Central memory CD8-positive, alpha-beta T cell (primary cell): ENCODE measurements at regions not wholly inside any gene's neighbourhood (a gene's known extent, or its start where the extent isn't known, plus 50 kb on each side); places are given as distances from the start of the nearest gene placed in this dataset.

Experiments used
- ATAC-seq: fragments of 150-1000 bp; cut with Tn5 transposase; replicated peaks from 2 replicates; pipeline ENCODE4 v1.10.0; 2022; ENCODE audit warnings: mild to moderate bottlenecking, moderate FRiP score, moderate number of reproducible peaks; ENCODE audit not compliant: poor library complexity, severe bottlenecking; ENCODE audit errors: extremely low read depth
- DNase-seq, 2 donors: peaks; one replicate each; pipeline ENCODE4 v3.0.0; 2021; ENCODE audit warnings: low spot score in 2 of 2
- H3K27ac Mint-ChIP-seq: one replicate; pipeline ENCODE4 v1.8.0; 2022; ENCODE audit warnings: low read depth, mild to moderate bottlenecking, moderate library complexity, mixed read lengths
- H3K27me3 Mint-ChIP-seq: one replicate; pipeline ENCODE4 v1.8.0; 2022; ENCODE audit warnings: mixed read lengths
- H3K36me3 Mint-ChIP-seq: one replicate; pipeline ENCODE4 v1.8.0; 2022; ENCODE audit warnings: mild to moderate bottlenecking, moderate library complexity, mixed read lengths; ENCODE audit not compliant: insufficient read depth
- H3K4me1 Mint-ChIP-seq: one replicate; pipeline ENCODE4 v1.8.0; 2022; ENCODE audit warnings: mixed read lengths
- H3K4me3 Mint-ChIP-seq: one replicate; pipeline ENCODE4 v1.8.0; 2022; ENCODE audit warnings: mild to moderate bottlenecking, moderate library complexity, mixed read lengths
- H3K9me3 Mint-ChIP-seq: one replicate; pipeline ENCODE4 v1.8.0; 2022; ENCODE audit warnings: mixed read lengths

DNA sequence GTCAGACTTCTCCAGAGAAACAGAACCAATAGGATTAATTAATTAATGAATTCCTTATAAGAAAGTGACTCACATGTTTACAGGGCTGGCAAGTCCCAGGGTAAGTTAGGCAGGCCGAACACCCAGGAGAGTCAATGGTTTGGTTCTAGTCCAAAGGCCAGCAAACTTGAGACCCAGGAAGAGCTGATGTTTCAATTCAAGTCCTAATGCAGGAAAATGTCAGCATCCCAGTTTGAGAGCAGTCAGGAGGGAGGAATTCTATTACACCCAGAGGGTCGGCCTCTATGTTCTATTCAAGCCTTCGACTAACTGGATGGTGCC is 466.0 kb downstream of the INSC start:
- ATAC-seq = no peak
- Mint-ChIP-seq H3K27ac (no peak overlapping the region), H3K27me3 (no peaks in the 10 kb centered on the region)

DNA sequence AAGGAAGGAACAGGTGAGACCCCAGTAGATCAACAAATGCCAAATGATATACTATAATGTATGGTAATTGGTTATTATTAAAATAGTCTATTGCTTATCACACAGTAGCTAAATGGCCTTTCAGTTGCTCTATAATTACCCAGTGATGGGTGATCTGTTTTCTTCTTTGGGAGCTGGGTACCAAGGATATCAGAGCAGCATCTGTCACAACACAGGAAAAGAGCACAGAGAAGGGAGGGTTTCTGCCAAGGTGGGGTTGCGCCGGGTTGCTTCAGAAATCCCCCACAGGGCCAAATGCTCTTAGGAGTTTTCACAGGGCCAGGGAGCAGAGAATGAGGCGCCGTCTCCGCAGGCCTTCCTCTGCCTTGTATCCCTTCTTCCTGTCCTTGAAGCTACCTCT is 469.4 kb downstream of the INSC start:
- no peaks in the 10 kb centered on the region for H3K27me3 Mint-ChIP-seq
- H3K9me3 Mint-ChIP-seq = peaks cover 5% of the 10 kb centered on the region
- H3K4me3 Mint-ChIP-seq = no peak overlapping the region
- ATAC-seq = no peak
- no peaks in the 10 kb centered on the region for H3K36me3 Mint-ChIP-seq
- DNase-seq = no peak
- H3K4me1 Mint-ChIP-seq = no peaks in the 10 kb centered on the region
- no peak overlapping the region for H3K27ac Mint-ChIP-seq

More for the DNA sequence above, 466.0 kb downstream of the INSC start:
- Mint-ChIP-seq H3K4me1 (no peaks in the 10 kb centered on the region), H3K9me3 (peaks cover 9% of the 10 kb centered on the region), H3K36me3 (no peaks in the 10 kb centered on the region), H3K4me3 (no peak overlapping the region)
- DNase-seq = no peak

DNA sequence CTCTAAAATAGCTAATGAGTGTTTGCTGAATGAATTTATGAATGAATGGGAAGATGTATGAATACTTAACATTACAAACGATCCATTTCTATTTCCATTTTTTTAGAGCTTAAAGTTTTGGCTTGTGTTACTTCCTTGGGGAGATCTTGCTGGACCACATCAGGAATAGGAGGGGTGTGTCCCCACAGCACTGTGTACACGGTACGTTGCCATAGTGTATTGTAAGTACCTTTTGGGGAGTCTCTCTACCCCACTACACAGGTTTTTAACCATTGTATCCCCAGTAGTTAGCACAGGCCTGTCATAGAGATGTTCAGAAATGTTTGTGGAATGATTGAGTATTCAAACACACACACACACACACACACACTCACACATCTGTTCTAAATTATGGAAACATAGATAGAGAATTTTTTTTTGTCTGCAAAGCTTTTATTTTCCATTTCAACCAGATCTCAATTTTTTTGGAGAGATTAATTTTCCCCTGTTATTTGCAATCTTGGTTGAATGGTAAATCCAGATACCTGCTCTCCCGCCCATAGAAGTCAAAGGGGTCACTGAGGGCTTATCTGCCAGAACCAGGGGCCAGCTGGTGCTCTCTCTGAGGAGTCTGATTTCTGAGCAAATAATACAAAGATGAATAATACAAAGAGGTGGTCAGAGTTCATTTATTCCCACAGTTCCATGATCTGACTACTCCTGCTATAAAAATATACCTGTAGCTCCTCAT is 471.0 kb downstream of the INSC start:
- Mint-ChIP-seq H3K36me3 (no peaks in the 10 kb centered on the region), H3K4me3 (no peak overlapping the region), H3K9me3 (peaks cover 4% of the 10 kb centered on the region), H3K27ac (no peak overlapping the region), H3K27me3 (no peaks in the 10 kb centered on the region), H3K4me1 (no peaks in the 10 kb centered on the region)
- no peak for DNase-seq
- no peak for ATAC-seq

DNA sequence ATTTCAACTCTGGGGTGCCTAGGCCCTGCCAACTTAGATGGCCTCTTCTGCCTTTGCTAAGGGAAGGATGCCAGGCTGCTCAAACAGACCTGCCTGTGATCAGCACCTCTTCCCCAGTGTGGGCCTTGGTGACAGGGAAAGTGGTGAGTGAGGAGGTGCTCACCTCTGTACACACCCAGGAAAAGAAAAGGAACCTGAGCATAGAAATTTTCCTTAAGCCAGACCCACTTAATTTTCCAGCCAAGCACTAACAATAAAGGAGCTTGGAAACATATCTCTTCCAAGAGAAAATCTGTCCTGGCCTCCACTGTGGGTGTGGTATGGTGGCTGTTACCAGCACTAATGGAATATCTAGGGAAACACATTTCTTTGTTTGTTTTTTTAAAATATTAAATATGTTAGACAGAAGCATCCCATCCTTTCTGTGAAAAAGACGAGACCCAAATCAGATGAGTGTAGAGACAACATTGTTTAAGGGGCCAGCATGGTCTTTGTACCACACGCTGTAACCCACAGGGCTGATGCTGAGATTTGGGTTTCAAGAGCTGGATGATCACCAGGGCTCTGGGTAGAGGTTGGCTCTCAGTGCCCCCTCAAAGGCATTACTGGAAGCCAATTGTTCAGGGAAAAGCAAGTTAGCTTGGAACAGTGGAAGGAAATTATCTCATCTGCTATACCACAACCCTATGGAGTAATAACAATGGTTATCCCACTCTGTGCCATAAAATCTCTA is 472.2 kb downstream of the INSC start:
- no peak overlapping the region for H3K4me3 Mint-ChIP-seq
- H3K4me1 Mint-ChIP-seq = no peaks in the 10 kb centered on the region
- no peaks in the 10 kb centered on the region for H3K27me3 Mint-ChIP-seq
- DNase-seq (no peak), ATAC-seq (no peak)
- no peaks in the 10 kb centered on the region for H3K9me3 Mint-ChIP-seq
- H3K36me3 Mint-ChIP-seq = no peaks in the 10 kb centered on the region
- H3K27ac Mint-ChIP-seq = no peak overlapping the region

DNA sequence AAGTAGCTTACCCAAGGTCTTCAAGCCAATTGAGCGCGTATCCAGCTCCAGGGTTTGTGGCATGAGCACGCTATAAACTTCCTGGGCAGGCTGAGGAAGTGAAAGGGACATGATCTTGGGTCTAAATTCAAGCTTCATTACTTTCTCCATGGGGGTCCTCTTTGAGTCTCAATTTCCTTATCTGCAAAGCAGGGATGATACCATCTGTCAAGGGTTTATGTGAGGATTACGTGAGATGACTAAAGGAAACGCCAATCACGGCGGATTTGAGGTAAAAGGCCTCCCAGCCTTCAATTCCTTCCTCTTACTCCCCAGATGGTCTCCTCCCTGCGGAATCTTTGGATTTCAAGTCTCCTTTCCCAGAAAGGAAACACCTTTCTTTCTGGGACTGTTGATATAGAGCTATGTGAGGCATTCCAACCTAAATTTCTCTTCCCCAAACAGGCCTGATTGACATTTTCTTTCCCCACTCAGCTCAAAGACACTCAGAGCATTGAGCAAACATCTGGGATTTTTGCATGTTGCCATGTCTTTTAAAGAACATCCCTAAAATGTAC is 474.4 kb downstream of the INSC start:
- Mint-ChIP-seq H3K36me3 (no peaks in the 10 kb centered on the region), H3K27me3 (no peaks in the 10 kb centered on the region)

DNA sequence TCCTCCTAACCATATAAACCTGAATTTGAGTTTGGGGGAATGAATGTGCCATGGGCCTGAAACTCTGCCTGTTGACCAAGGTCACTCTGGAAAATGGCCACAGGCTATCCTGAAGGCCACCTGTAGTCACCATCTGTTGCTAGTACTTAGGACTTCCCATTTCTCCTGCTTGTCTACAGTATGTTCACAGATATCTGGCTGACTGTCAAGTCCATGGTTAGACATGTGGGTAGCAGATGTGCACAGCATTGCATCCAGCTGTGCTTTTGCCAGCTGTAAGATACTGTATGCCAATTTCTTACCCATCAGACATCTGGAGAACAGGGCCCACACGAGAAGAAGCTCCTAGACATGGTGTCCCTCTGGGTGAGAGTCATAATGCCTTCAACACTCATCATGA is 475.4 kb downstream of the INSC start:
- DNase-seq = no peak
- H3K27ac Mint-ChIP-seq = no peak overlapping the region
- no peaks in the 10 kb centered on the region for H3K4me1 Mint-ChIP-seq
- no peaks in the 10 kb centered on the region for H3K27me3 Mint-ChIP-seq
- no peak overlapping the region for H3K4me3 Mint-ChIP-seq
- no peaks in the 10 kb centered on the region for H3K9me3 Mint-ChIP-seq
- H3K36me3 Mint-ChIP-seq = no peaks in the 10 kb centered on the region
- no peak for ATAC-seq

More for the DNA sequence above, 474.4 kb downstream of the INSC start:
- Mint-ChIP-seq H3K9me3 (no peaks in the 10 kb centered on the region), H3K4me3 (no peak overlapping the region), H3K27ac (no peak overlapping the region), H3K4me1 (no peaks in the 10 kb centered on the region)
- ATAC-seq (no peak), DNase-seq (no peak)

DNA sequence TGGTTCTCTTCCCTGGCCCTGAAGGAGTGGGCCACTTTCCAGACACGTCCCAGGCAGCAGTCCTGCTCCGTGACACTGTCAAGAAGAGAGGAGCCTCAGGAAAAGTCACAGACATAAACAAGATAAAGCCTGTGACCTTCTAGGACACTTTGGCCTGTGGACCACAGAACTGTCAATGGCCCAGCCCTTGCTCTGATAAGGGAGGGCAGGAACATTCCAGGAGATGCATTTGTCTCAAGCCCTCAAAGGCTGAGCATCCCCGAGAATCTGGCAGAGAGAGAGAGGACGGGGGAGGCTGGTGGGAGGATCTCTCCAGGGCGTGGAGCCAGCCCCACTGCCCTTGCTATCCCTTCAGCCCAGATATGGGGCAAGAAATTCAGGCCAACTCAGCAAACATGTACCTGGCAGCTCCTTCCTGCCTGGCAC is 476.4 kb downstream of the INSC start:
- Mint-ChIP-seq H3K36me3 (no peaks in the 10 kb centered on the region), H3K4me3 (no peak overlapping the region), H3K4me1 (no peaks in the 10 kb centered on the region), H3K27me3 (no peaks in the 10 kb centered on the region), H3K27ac (no peak overlapping the region), H3K9me3 (no peaks in the 10 kb centered on the region)
- no peak for DNase-seq
- ATAC-seq = no peak

DNA sequence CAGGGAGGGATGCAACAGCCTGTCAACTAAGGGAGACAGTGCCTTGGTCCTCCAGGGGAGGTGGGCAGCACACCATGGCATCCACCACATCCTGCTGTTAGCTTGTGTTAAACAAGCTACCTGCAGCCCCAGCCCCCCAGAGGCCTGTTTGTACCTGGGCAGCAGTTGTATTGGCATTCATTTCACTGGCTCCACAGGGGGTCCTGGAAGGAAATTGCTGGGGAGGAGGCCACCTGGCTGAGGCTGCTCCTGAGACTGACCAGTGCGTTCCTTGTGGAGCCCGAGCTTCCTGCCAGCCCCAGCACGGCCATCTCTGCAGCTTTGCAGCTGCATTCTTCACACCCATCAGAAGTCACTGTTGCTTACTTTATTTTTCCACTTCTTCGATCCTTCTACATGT is 479.9 kb downstream of the INSC start:
- H3K9me3 Mint-ChIP-seq = peaks cover 9% of the 10 kb centered on the region
- H3K4me1 Mint-ChIP-seq = no peaks in the 10 kb centered on the region
- H3K27me3 Mint-ChIP-seq = no peaks in the 10 kb centered on the region
- no peak overlapping the region for H3K4me3 Mint-ChIP-seq
- DNase-seq (no peak), ATAC-seq (no peak)
- no peaks in the 10 kb centered on the region for H3K36me3 Mint-ChIP-seq
- H3K27ac Mint-ChIP-seq = no peak overlapping the region

DNA sequence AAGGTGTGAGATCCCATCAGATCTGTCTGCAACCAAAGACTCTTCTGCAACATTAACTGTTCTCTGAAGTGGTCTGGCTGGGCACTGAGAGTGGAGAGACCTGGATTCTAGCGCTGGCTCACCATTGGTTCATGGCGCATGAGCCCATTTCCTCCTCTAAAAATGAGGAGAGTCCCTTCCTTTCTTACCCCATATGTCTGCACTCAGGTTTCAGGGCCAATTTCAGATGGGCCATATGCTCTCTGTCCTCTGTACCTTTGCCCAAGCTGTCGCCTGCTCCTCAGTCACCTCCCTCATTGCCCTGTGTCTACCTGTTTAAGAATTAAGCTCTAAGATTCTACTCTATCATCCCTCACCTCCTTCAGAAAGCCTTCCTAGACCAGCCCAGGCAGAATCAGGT is 484.7 kb downstream of the INSC start:
- no peaks in the 10 kb centered on the region for H3K27me3 Mint-ChIP-seq
- H3K4me3 Mint-ChIP-seq = no peak overlapping the region
- peaks cover 11% of the 10 kb centered on the region for H3K9me3 Mint-ChIP-seq
- no peaks in the 10 kb centered on the region for H3K4me1 Mint-ChIP-seq
- DNase-seq (no peak), ATAC-seq (no peak)
- no peaks in the 10 kb centered on the region for H3K36me3 Mint-ChIP-seq
- no peak overlapping the region for H3K27ac Mint-ChIP-seq

DNA sequence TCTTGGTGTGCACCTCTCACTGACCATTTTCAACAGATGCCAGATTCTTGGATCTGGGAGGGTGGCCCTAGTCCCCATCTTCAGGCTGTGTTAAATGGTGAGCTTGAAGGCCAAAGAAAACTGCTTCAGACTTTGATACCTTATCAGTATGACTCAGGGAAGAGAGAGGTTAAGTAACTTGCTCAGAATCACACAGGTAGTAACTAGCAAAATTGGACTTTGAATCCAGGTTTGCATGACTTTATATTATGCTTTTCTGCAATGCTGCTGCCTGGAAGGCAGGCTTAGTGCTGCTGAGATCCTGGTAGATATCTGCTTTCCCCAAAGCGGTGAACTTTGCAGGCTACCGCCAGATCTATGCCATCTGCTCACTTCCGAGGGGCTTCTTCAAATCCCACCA is 487.3 kb downstream of the INSC start:
- H3K36me3 Mint-ChIP-seq = no peaks in the 10 kb centered on the region
- no peak overlapping the region for H3K27ac Mint-ChIP-seq
- no peaks in the 10 kb centered on the region for H3K4me1 Mint-ChIP-seq
- ATAC-seq (no peak), DNase-seq (no peak)
- peaks cover 11% of the 10 kb centered on the region for H3K9me3 Mint-ChIP-seq
- no peak overlapping the region for H3K4me3 Mint-ChIP-seq
- H3K27me3 Mint-ChIP-seq = no peaks in the 10 kb centered on the region

DNA sequence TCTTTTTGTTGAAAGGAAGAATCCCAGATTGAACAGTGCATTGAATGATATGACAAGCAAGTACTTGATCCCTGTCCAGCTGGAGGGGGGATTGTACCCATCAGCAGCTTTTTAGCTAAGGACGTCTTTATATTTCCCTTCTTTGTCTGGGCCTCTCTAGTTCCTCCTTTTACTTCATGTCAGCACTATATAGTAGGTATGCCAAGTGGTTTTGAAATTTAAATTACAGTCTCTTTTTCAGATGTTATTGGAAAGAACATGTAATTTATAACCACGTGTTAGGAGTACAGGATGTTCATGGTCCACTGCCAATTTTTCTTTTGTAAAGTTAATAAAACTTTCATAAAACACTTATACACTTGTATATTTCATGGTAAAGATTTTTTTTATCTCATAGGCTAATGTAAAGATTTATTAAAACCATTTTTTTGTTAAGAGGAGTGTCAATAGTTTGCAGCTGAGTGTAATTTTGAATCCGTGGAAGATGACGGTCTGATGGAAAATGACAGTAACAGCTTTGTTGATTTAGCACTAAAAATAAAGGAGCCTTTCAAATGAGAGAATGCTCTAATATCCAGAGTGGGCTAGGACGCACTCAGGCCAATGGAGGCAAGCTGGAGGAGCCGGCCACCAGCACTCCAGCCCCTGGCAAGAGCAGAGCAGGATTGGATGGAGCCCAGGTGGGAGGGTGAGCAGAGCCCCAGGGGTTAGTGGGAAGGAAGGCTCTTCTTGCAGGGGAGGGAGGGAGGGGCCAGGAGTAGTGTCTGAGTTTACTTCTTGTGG is 488.3 kb downstream of the INSC start:
- peaks cover 11% of the 10 kb centered on the region for H3K9me3 Mint-ChIP-seq
- H3K4me3 Mint-ChIP-seq = no peak overlapping the region
- no peaks in the 10 kb centered on the region for H3K27me3 Mint-ChIP-seq
- H3K36me3 Mint-ChIP-seq = no peaks in the 10 kb centered on the region
- no peak for ATAC-seq
- H3K4me1 Mint-ChIP-seq = no peaks in the 10 kb centered on the region
- H3K27ac Mint-ChIP-seq = no peak overlapping the region
- DNase-seq = no peak

DNA sequence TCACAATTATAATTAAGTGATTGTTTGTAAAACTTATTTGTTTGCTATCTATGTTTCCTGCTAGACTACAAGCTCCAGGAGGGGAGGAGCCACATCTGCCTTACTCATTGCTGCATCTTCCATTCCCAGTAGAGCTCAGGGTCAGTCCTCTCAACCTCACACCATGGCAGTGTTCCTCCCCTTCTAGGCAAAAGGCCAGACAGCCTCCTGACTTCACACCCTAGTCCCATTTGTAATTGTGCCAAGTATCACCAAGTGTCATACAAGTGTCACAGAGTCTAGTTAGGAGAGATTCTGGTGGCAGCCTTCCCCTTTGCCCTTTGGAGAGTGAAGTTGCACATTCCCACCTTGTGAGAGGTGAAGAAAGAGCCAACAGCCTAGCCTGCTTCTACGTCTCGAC is 490.4 kb downstream of the INSC start:
- no peak overlapping the region for H3K4me3 Mint-ChIP-seq
- H3K9me3 Mint-ChIP-seq = no peaks in the 10 kb centered on the region
- no peak overlapping the region for H3K27ac Mint-ChIP-seq
- no peaks in the 10 kb centered on the region for H3K27me3 Mint-ChIP-seq
- H3K4me1 Mint-ChIP-seq = no peaks in the 10 kb centered on the region
- no peaks in the 10 kb centered on the region for H3K36me3 Mint-ChIP-seq
- no peak for ATAC-seq
- DNase-seq = no peak
